SK-N-SH (cell line): ENCODE measurements at regions not wholly inside any gene's neighbourhood (a gene's known extent, or its start where the extent isn't known, plus 50 kb on each side); places are given as distances from the start of the nearest gene placed in this dataset.

Experiments used
- JUND ChIP-seq: IDR thresholded peaks from 2 replicates; pipeline ENCODE4 v1.4.0; 2012
- MAX ChIP-seq: IDR thresholded peaks from 2 replicates; pipeline ENCODE4 v1.4.0; 2012; ENCODE audit warnings: low read depth
- MXI1 ChIP-seq: IDR thresholded peaks from 2 replicates; pipeline ENCODE4 v1.6.1; 2012; ENCODE audit warnings: mild to moderate bottlenecking, low read depth, low read length, improper control_type of control experiment
- NRF1 ChIP-seq: IDR thresholded peaks from 2 replicates; pipeline ENCODE4 v1.6.1; 2012; ENCODE audit warnings: low read depth, mild to moderate bottlenecking, low read length
- TF ChIP-seq, protein P1 (sequence below): fragments of 200-600 bp; sonication (generic); IDR thresholded peaks from 2 replicates; pipeline ENCODE4 v1.6.1; 2017; ENCODE audit warnings: antibody characterized with exemption, mild to moderate bottlenecking, moderate library complexity

DNA sequence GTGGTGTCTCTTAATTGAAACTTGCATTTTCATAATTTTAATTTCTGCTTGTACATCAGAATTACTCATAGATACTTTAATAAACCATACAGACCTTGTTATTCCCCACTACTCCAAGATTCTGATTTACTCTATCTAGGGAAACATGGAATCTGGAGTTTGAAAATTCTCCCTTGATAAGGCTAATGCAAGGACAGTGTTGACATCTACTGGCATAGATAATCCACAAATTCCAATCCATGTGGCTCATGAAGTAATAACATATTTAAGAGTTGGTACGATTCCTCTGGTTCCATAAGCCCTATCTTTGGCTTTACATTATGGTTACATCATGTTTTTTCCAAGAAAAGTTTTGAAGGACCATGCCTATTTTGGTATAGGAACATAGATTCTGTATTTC lies 759.2 kb downstream of the TLR4 start:
- TF ChIP-seq JUND (no peak), NRF1 (no peak), MAX (no peak), MXI1 (no peak)
- TF ChIP-seq, protein P1, sequence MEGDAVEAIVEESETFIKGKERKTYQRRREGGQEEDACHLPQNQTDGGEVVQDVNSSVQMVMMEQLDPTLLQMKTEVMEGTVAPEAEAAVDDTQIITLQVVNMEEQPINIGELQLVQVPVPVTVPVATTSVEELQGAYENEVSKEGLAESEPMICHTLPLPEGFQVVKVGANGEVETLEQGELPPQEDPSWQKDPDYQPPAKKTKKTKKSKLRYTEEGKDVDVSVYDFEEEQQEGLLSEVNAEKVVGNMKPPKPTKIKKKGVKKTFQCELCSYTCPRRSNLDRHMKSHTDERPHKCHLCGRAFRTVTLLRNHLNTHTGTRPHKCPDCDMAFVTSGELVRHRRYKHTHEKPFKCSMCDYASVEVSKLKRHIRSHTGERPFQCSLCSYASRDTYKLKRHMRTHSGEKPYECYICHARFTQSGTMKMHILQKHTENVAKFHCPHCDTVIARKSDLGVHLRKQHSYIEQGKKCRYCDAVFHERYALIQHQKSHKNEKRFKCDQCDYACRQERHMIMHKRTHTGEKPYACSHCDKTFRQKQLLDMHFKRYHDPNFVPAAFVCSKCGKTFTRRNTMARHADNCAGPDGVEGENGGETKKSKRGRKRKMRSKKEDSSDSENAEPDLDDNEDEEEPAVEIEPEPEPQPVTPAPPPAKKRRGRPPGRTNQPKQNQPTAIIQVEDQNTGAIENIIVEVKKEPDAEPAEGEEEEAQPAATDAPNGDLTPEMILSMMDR, result no peak
